ENCODE measurements at regions not wholly inside any gene's neighbourhood (a gene's known extent, or its start where the extent isn't known, plus 50 kb on each side); places are given as distances from the start of the nearest gene placed in this dataset.
A peak's percentile ranks its signal among the peaks of the same experiment; 100 is the strongest.

- no peaks in the 10 kb centered on the region for H3K9me3 ChIP-seq (ENCODE audit: control insufficient read depth in 2 of 2, low read length in 2 of 2)
- H3K27ac ChIP-seq (ENCODE audit: low read depth in 2 of 2, low read length in 2 of 2): no peak overlapping the region
- no peak overlapping the region for H3K9ac ChIP-seq (ENCODE audit: low read depth in 1 of 2, low read length in 2 of 2)
- no peaks in the 10 kb centered on the region for H3K27me3 ChIP-seq (ENCODE audit: control insufficient read depth in 2 of 2, insufficient read depth in 2 of 2, low read length in 2 of 2)
- no peaks in the 10 kb centered on the region for H3K4me1 ChIP-seq (ENCODE audit: control insufficient read depth in 2 of 2, insufficient read depth in 2 of 2, low read length in 2 of 2)
- H3K36me3 ChIP-seq (ENCODE audit: control insufficient read depth in 2 of 2, insufficient read depth in 2 of 2, low read length in 2 of 2): no peaks in the 10 kb centered on the region
- H3K4me3 ChIP-seq (ENCODE audit: low read length in 2 of 2): no peak overlapping the region
These were observed 80.2 kb upstream of the NEBL start for GRCh38 chr10:20977300-20977699.

GRCh38 chr10:20976891-20977290 is 79.8 kb upstream of the NEBL start:
- Histone ChIP-seq H3K9me3 (ENCODE audit: control insufficient read depth in 2 of 2, low read length in 2 of 2) (no peaks in the 10 kb centered on the region), H3K4me3 (ENCODE audit: low read length in 2 of 2) (no peak overlapping the region), H3K4me1 (ENCODE audit: control insufficient read depth in 2 of 2, insufficient read depth in 2 of 2, low read length in 2 of 2) (no peaks in the 10 kb centered on the region)

GRCh38 chr10:20976390-20976789 is 79.3 kb upstream of the NEBL start:
- Histone ChIP-seq H3K27me3 (ENCODE audit: control insufficient read depth in 2 of 2, insufficient read depth in 2 of 2, low read length in 2 of 2) (no peaks in the 10 kb centered on the region), H3K36me3 (ENCODE audit: control insufficient read depth in 2 of 2, insufficient read depth in 2 of 2, low read length in 2 of 2) (no peaks in the 10 kb centered on the region), H3K9ac (ENCODE audit: low read depth in 1 of 2, low read length in 2 of 2) (no peak overlapping the region), H3K27ac (ENCODE audit: low read depth in 2 of 2, low read length in 2 of 2) (no peak overlapping the region), H3K4me1 (ENCODE audit: control insufficient read depth in 2 of 2, insufficient read depth in 2 of 2, low read length in 2 of 2) (no peaks in the 10 kb centered on the region), H3K4me3 (ENCODE audit: low read length in 2 of 2) (no peak overlapping the region), H3K9me3 (ENCODE audit: control insufficient read depth in 2 of 2, low read length in 2 of 2) (no peaks in the 10 kb centered on the region)

More at GRCh38 chr10:20976891-20977290, 79.8 kb upstream of the NEBL start:
- Histone ChIP-seq H3K27me3 (ENCODE audit: control insufficient read depth in 2 of 2, insufficient read depth in 2 of 2, low read length in 2 of 2) (no peaks in the 10 kb centered on the region), H3K36me3 (ENCODE audit: control insufficient read depth in 2 of 2, insufficient read depth in 2 of 2, low read length in 2 of 2) (no peaks in the 10 kb centered on the region), H3K9ac (ENCODE audit: low read depth in 1 of 2, low read length in 2 of 2) (no peak overlapping the region), H3K27ac (ENCODE audit: low read depth in 2 of 2, low read length in 2 of 2) (no peak overlapping the region)

DNA sequence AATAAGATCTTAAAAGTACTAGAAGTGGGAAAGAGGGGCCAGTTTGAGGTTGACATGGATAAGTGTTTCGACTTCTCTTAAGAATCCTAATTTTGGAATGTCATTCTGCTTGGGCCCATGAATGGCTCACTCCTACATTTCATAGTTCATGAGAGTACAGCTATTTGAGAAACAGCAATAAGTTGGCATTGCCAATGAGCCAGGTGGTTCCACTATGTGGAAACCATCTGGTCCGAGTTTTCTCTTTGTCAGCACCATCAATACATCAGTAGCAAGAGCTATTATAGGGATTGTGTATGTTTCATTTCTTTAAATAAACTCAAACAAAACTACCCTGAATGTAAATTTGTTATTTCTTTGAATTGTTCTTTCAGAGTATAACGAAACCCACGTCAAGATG is 78.1 kb upstream of the NEBL start:
- Histone ChIP-seq H3K27ac (ENCODE audit: low read depth in 2 of 2, low read length in 2 of 2) (no peak overlapping the region), H3K4me3 (ENCODE audit: low read length in 2 of 2) (no peak overlapping the region), H3K4me1 (ENCODE audit: control insufficient read depth in 2 of 2, insufficient read depth in 2 of 2, low read length in 2 of 2) (no peaks in the 10 kb centered on the region), H3K36me3 (ENCODE audit: control insufficient read depth in 2 of 2, insufficient read depth in 2 of 2, low read length in 2 of 2) (no peaks in the 10 kb centered on the region), H3K9ac (ENCODE audit: low read depth in 1 of 2, low read length in 2 of 2) (no peak overlapping the region), H3K27me3 (ENCODE audit: control insufficient read depth in 2 of 2, insufficient read depth in 2 of 2, low read length in 2 of 2) (no peaks in the 10 kb centered on the region), H3K9me3 (ENCODE audit: control insufficient read depth in 2 of 2, low read length in 2 of 2) (no peaks in the 10 kb centered on the region)

GRCh38 chr10:20972925-20973324 is 75.8 kb upstream of the NEBL start:
- no peak overlapping the region for H3K4me3 ChIP-seq (ENCODE audit: low read length in 2 of 2)
- H3K9me3 ChIP-seq (ENCODE audit: control insufficient read depth in 2 of 2, low read length in 2 of 2): no peaks in the 10 kb centered on the region
- no peaks in the 10 kb centered on the region for H3K36me3 ChIP-seq (ENCODE audit: control insufficient read depth in 2 of 2, insufficient read depth in 2 of 2, low read length in 2 of 2)
- no peak overlapping the region for H3K9ac ChIP-seq (ENCODE audit: low read depth in 1 of 2, low read length in 2 of 2)
- H3K27ac ChIP-seq (ENCODE audit: low read depth in 2 of 2, low read length in 2 of 2): no peak overlapping the region
- H3K27me3 ChIP-seq (ENCODE audit: control insufficient read depth in 2 of 2, insufficient read depth in 2 of 2, low read length in 2 of 2): no peaks in the 10 kb centered on the region
- no peaks in the 10 kb centered on the region for H3K4me1 ChIP-seq (ENCODE audit: control insufficient read depth in 2 of 2, insufficient read depth in 2 of 2, low read length in 2 of 2)

- Histone ChIP-seq H3K36me3 (ENCODE audit: control insufficient read depth in 2 of 2, insufficient read depth in 2 of 2, low read length in 2 of 2) (no peaks in the 10 kb centered on the region), H3K27ac (ENCODE audit: low read depth in 2 of 2, low read length in 2 of 2) (no peak overlapping the region), H3K27me3 (ENCODE audit: control insufficient read depth in 2 of 2, insufficient read depth in 2 of 2, low read length in 2 of 2) (no peaks in the 10 kb centered on the region), H3K9me3 (ENCODE audit: control insufficient read depth in 2 of 2, low read length in 2 of 2) (no peaks in the 10 kb centered on the region), H3K4me1 (ENCODE audit: control insufficient read depth in 2 of 2, insufficient read depth in 2 of 2, low read length in 2 of 2) (no peaks in the 10 kb centered on the region), H3K9ac (ENCODE audit: low read depth in 1 of 2, low read length in 2 of 2) (no peak overlapping the region), H3K4me3 (ENCODE audit: low read length in 2 of 2) (no peak overlapping the region)
These were observed 74.8 kb upstream of the NEBL start for GRCh38 chr10:20971901-20972300.

DNA sequence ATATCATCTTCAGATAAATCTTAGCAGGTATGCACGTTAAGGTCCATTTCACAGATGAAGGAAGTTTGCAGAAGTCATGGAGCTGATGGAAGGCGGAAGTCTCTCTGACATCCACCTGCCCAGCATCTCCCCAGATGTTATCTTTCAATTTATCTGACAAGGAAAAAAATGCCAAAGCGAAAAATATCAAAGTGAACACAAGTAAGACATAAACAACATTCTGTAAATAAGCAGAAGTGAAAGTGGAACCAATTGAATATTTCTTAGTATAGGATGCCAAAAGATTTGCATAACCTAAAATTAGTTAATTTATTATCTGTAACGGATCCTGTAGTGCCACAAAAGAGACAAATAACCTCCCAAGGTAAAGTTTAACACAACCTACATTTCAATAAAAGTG is 73.6 kb upstream of the NEBL start:
- Histone ChIP-seq H3K4me1 (ENCODE audit: control insufficient read depth in 2 of 2, insufficient read depth in 2 of 2, low read length in 2 of 2) (no peaks in the 10 kb centered on the region), H3K9me3 (ENCODE audit: control insufficient read depth in 2 of 2, low read length in 2 of 2) (no peaks in the 10 kb centered on the region), H3K36me3 (ENCODE audit: control insufficient read depth in 2 of 2, insufficient read depth in 2 of 2, low read length in 2 of 2) (no peaks in the 10 kb centered on the region), H3K27me3 (ENCODE audit: control insufficient read depth in 2 of 2, insufficient read depth in 2 of 2, low read length in 2 of 2) (no peaks in the 10 kb centered on the region), H3K27ac (ENCODE audit: low read depth in 2 of 2, low read length in 2 of 2) (no peak overlapping the region), H3K4me3 (ENCODE audit: low read length in 2 of 2) (peak overlapping the region in 1 of 2 donors; percentile 20), H3K9ac (ENCODE audit: low read depth in 1 of 2, low read length in 2 of 2) (no peak overlapping the region)

- H3K4me1 ChIP-seq (ENCODE audit: control insufficient read depth in 2 of 2, insufficient read depth in 2 of 2, low read length in 2 of 2): no peaks in the 10 kb centered on the region
- no peaks in the 10 kb centered on the region for H3K36me3 ChIP-seq (ENCODE audit: control insufficient read depth in 2 of 2, insufficient read depth in 2 of 2, low read length in 2 of 2)
- H3K9me3 ChIP-seq (ENCODE audit: control insufficient read depth in 2 of 2, low read length in 2 of 2): no peaks in the 10 kb centered on the region
- no peaks in the 10 kb centered on the region for H3K27me3 ChIP-seq (ENCODE audit: control insufficient read depth in 2 of 2, insufficient read depth in 2 of 2, low read length in 2 of 2)
- H3K27ac ChIP-seq (ENCODE audit: low read depth in 2 of 2, low read length in 2 of 2): no peak overlapping the region
- H3K9ac ChIP-seq (ENCODE audit: low read depth in 1 of 2, low read length in 2 of 2): no peak overlapping the region
- no peak overlapping the region for H3K4me3 ChIP-seq (ENCODE audit: low read length in 2 of 2)
These were observed 72.9 kb upstream of the NEBL start for GRCh38 chr10:20970044-20970443.

- no peaks in the 10 kb centered on the region for H3K36me3 ChIP-seq (ENCODE audit: control insufficient read depth in 2 of 2, insufficient read depth in 2 of 2, low read length in 2 of 2)
- no peak overlapping the region for H3K27ac ChIP-seq (ENCODE audit: low read depth in 2 of 2, low read length in 2 of 2)
- H3K9me3 ChIP-seq (ENCODE audit: control insufficient read depth in 2 of 2, low read length in 2 of 2): no peaks in the 10 kb centered on the region
- no peaks in the 10 kb centered on the region for H3K27me3 ChIP-seq (ENCODE audit: control insufficient read depth in 2 of 2, insufficient read depth in 2 of 2, low read length in 2 of 2)
- no peak overlapping the region for H3K4me3 ChIP-seq (ENCODE audit: low read length in 2 of 2)
- H3K9ac ChIP-seq (ENCODE audit: low read depth in 1 of 2, low read length in 2 of 2): no peak overlapping the region
- no peaks in the 10 kb centered on the region for H3K4me1 ChIP-seq (ENCODE audit: control insufficient read depth in 2 of 2, insufficient read depth in 2 of 2, low read length in 2 of 2)
These were observed 69.3 kb upstream of the NEBL start for GRCh38 chr10:20966426-20966825.

GRCh38 chr10:20963721-20964595 is 66.8 kb upstream of the NEBL start:
- no peaks in the 10 kb centered on the region for H3K4me1 ChIP-seq (ENCODE audit: control insufficient read depth in 2 of 2, insufficient read depth in 2 of 2, low read length in 2 of 2)
- H3K27me3 ChIP-seq (ENCODE audit: control insufficient read depth in 2 of 2, insufficient read depth in 2 of 2, low read length in 2 of 2): no peaks in the 10 kb centered on the region
- H3K9me3 ChIP-seq (ENCODE audit: control insufficient read depth in 2 of 2, low read length in 2 of 2): no peaks in the 10 kb centered on the region
- no peak overlapping the region for H3K4me3 ChIP-seq (ENCODE audit: low read length in 2 of 2)
- no peak overlapping the region for H3K9ac ChIP-seq (ENCODE audit: low read depth in 1 of 2, low read length in 2 of 2)
- H3K27ac ChIP-seq (ENCODE audit: low read depth in 2 of 2, low read length in 2 of 2): no peak overlapping the region
- no peaks in the 10 kb centered on the region for H3K36me3 ChIP-seq (ENCODE audit: control insufficient read depth in 2 of 2, insufficient read depth in 2 of 2, low read length in 2 of 2)

Measured in mucosa of rectum (tissue), 2 donors.